K562 (cell line): ENCODE measurements at regions not wholly inside any gene's neighbourhood (a gene's known extent, or its start where the extent isn't known, plus 50 kb on each side); places are given as distances from the start of the nearest gene placed in this dataset.

Experiments used
- ATAC-seq: fragments of 200-7000 bp; cut with Tn5 transposase; 3 replicates; pipeline ENCODE4 v1.9.1; 2020; ENCODE audit warnings: moderate library complexity
- BruUV-seq: library from RNA; stranded (reverse); fragments of 400-500 nt; replicated peaks from 2 replicates; lab custom pipeline; 2021; lab: Mats Ljungman, UMichigan
- CTCF ChIA-PET: fragments of 300-600 bp; formaldehyde crosslinking; extraction: SDS; loops from one replicate; lab custom pipeline; 2021; ENCODE audit warnings: low intra/inter-chr PET ratio; lab: Yijun Ruan, JAX
- POLR2A ChIA-PET: fragments of 300-600, 350-650 bp; sonication (Branson Sonifier 250); formaldehyde crosslinking; extraction: SDS; loops from one replicate; lab custom pipeline; 2021; ENCODE audit warnings: antibody characterized with exemption, inconsistent platforms; lab: Yijun Ruan, JAX
- DNase-seq, 4 experiments: peaks; one replicate each; pipeline versions ENCODE4 v3.0.0 to v3.0.0-alpha.2; 2011 to 2018; ENCODE audit warnings: low spot score in 3 of 4, mixed read lengths in 3 of 4; ENCODE audit errors: extremely low read depth in 1 of 4
- FAIRE-seq: peaks from 2 replicates; lab custom pipeline; 2011; peaks lifted over from hg19 to GRCh38; lab: Jason Lieb, UNC
- H2AFZ ChIP-seq: 2 replicates; pipeline ENCODE4 v1.6.0; 2011; ENCODE audit warnings: low read depth, low read length, control low read depth, inconsistent platforms
- H3K27ac ChIP-seq: fragments of 200-600 bp; 3 replicates; pipeline ENCODE4 v1.8.0; 2011; ENCODE audit warnings: low read depth, mild to moderate bottlenecking, control low read depth, inconsistent platforms, low read length, moderate library complexity, mixed read lengths; ENCODE audit errors: extremely low read depth
- H3K27me3 ChIP-seq, 2 experiments: fragments of 300-600 bp in 1 of 2; 2 replicates in 1 of 2; 3 replicates in 1 of 2; pipeline versions ENCODE4 v1.6.0 to v1.8.0; 2011; ENCODE audit warnings: inconsistent platforms in 2 of 2, low read length in 2 of 2, mild to moderate bottlenecking in 1 of 2, mixed read lengths in 1 of 2, moderate library complexity in 1 of 2; ENCODE audit not compliant: control insufficient read depth in 2 of 2, insufficient read depth in 2 of 2
- H3K36me3 ChIP-seq: fragments of 300-600 bp; 3 replicates; pipeline ENCODE4 v1.8.0; 2011; ENCODE audit warnings: mild to moderate bottlenecking, low read length, inconsistent platforms; ENCODE audit not compliant: control insufficient read depth, insufficient read depth
- H3K4me1 ChIP-seq, 2 experiments: fragments of 200-600 bp in 1 of 2; replicated peaks in 1 of 2; 2 replicates in 1 of 2; 3 replicates in 1 of 2; pipeline versions ENCODE4 v1.5.1 to v1.8.0; 2011; ENCODE audit warnings: inconsistent platforms in 2 of 2, low read length in 2 of 2, mild to moderate bottlenecking in 1 of 2, mixed read lengths in 1 of 2, moderate library complexity in 1 of 2; ENCODE audit not compliant: control insufficient read depth in 2 of 2, insufficient read depth in 2 of 2
- H3K4me2 ChIP-seq: 2 replicates; pipeline ENCODE4 v1.6.1; 2011; ENCODE audit warnings: low read length, control low read depth, inconsistent platforms, mixed read lengths; ENCODE audit not compliant: insufficient read depth
- H3K4me3 ChIP-seq: fragments of 200-600 bp; sonication (generic), shearing (Covaris generic); 2 replicates; pipeline ENCODE4 v1.5.1; 2016; ENCODE audit warnings: control low read depth, inconsistent platforms
- H3K79me2 ChIP-seq: fragments of 200-600 bp; 3 replicates; pipeline ENCODE4 v1.8.0; 2011; ENCODE audit warnings: low read length, inconsistent platforms; ENCODE audit not compliant: control insufficient read depth, insufficient read depth
- H3K9ac ChIP-seq, 2 experiments: 2 replicates each; pipeline versions ENCODE4 v1.6.0 to v1.6.1; 2011; ENCODE audit warnings: low read depth in 2 of 2, low read length in 2 of 2, control low read depth in 1 of 2, inconsistent platforms in 1 of 2, mild to moderate bottlenecking in 1 of 2, mixed read lengths in 1 of 2; ENCODE audit not compliant: insufficient read depth in 1 of 2
- H3K9me1 ChIP-seq: one replicate; pipeline ENCODE4 v1.6.0; 2011; ENCODE audit warnings: inconsistent platforms, mild to moderate bottlenecking, low read length, moderate library complexity; ENCODE audit not compliant: control insufficient read depth, insufficient read depth
- H3K9me3 ChIP-seq: replicated peaks from 2 replicates; pipeline ENCODE4 v1.5.1; 2011; ENCODE audit warnings: low read depth, low read length, inconsistent platforms; ENCODE audit not compliant: control insufficient read depth, insufficient read depth
- H4K20me1 ChIP-seq: replicated peaks from 2 replicates; pipeline ENCODE4 v1.6.1; 2011; ENCODE audit warnings: low read length, inconsistent platforms, mixed read lengths; ENCODE audit not compliant: control insufficient read depth, insufficient read depth
- BHLHE40 ChIP-seq: IDR thresholded peaks from 2 replicates; pipeline ENCODE4 v1.6.1; 2011; ENCODE audit warnings: low read length, improper control_type of control experiment
- KLF16 ChIP-seq: IDR thresholded peaks from 2 replicates; pipeline ENCODE4 v1.6.1; 2016; ENCODE audit warnings: antibody characterized with exemption
- RAD21 ChIP-seq, 2 experiments: fragments of 250-450 bp in 1 of 2; fragments of 450-650 bp in 1 of 2; sonication (Bioruptor Pico) in 1 of 2; formaldehyde crosslinking in 1 of 2; IDR thresholded peaks in 1 of 2; conservative IDR thresholded peaks in 1 of 2; 2 replicates each; pipeline versions ENCODE4 v1.4.0 to v1.8.0; 2020 to 2022; ENCODE audit warnings: mild to moderate bottlenecking in 2 of 2, moderate library complexity in 1 of 2
- SMARCE1 ChIP-seq: fragments of 450-650 bp; IDR thresholded peaks from 2 replicates; pipeline ENCODE4 v1.7.1; 2016; ENCODE audit warnings: mild to moderate bottlenecking
- SMC3 ChIP-seq: conservative IDR thresholded peaks from 2 replicates; pipeline ENCODE4 v1.6.1; 2011; ENCODE audit warnings: low read depth, low read length, improper control_type of control experiment; ENCODE audit not compliant: insufficient read depth
- TCF3 ChIP-seq: sonication (generic); formaldehyde crosslinking; IDR thresholded peaks from 2 replicates; pipeline ENCODE4 v1.4.0; 2020; ENCODE audit warnings: mild to moderate bottlenecking, missing genetic modification reagents
- ZNF445 ChIP-seq: fragments of 250-450 bp; sonication (Bioruptor Pico); IDR thresholded peaks from 2 replicates; pipeline ENCODE4 v1.4.0; 2020; ENCODE audit warnings: low read depth, mild to moderate bottlenecking, moderate library complexity
- WGBS: fragments of 100-300 bp; shearing (Covaris generic); methylation state at CpG from one replicate; pipeline ENCODE4 v1.1.6; 2016; ENCODE audit warnings: low coverage, mixed read lengths; ENCODE audit not compliant: insufficient coverage; ENCODE audit errors: missing lambda C conversion rate; 5-methylcytosine and 5-hydroxymethylcytosine counted together
- in situ Hi-C: fragments of 300-500 bp; cut with MboI; formaldehyde crosslinking; loops from 4 replicates; pipeline ENCODE4 v1.15.0; 2018; ENCODE audit warnings: inconsistent platforms, mixed read lengths
- intact Hi-C: fragments of 100-400 bp; cut with micrococcal nuclease; formaldehyde crosslinking; loops from 2 replicates; pipeline ENCODE4 v1.14.2; 2022
- TF ChIP-seq, protein P1 (sequence below): fragments of 450-650 bp; formaldehyde crosslinking; IDR thresholded peaks from 2 replicates; pipeline ENCODE4 v1.4.0; 2022; ENCODE audit warnings: missing genetic modification characterization
- TF ChIP-seq, protein P2 (sequence below): fragments of 250-450 bp; sonication (Bioruptor Pico); IDR thresholded peaks from 2 replicates; pipeline ENCODE4 v1.8.0; 2021; ENCODE audit warnings: moderate library complexity, mild to moderate bottlenecking, inconsistent platforms
- TF ChIP-seq, protein P3 (sequence below), 3 experiments: IDR thresholded peaks in 2 of 3; conservative IDR thresholded peaks in 1 of 3; 2 replicates each; pipeline ENCODE4 v1.5.1; 2011 to 2012; ENCODE audit warnings: low read length in 3 of 3, mild to moderate bottlenecking in 3 of 3, control low read depth in 2 of 3, improper control_type of control experiment in 1 of 3, inconsistent platforms in 1 of 3, low read depth in 1 of 3, mixed read lengths in 1 of 3, moderate library complexity in 1 of 3; ENCODE audit not compliant: insufficient read depth in 2 of 3
- TF ChIP-seq, protein P4 (sequence below): sonication (generic); formaldehyde crosslinking; IDR thresholded peaks from 2 replicates; pipeline ENCODE4 v1.9.0; 2022; ENCODE audit warnings: mild to moderate bottlenecking, missing genetic modification reagents
- TF ChIP-seq, protein P5 (sequence below), 2 experiments: fragments of 450-650 bp in 1 of 2; sonication (generic) in 1 of 2; formaldehyde crosslinking in 1 of 2; IDR thresholded peaks in 1 of 2; conservative IDR thresholded peaks in 1 of 2; 2 replicates each; pipeline versions ENCODE4 v1.6.1 to v1.8.1; 2016 to 2023; ENCODE audit warnings: mild to moderate bottlenecking in 2 of 2, moderate library complexity in 2 of 2, inconsistent platforms in 1 of 2, missing genetic modification reagents in 1 of 2

DNA sequence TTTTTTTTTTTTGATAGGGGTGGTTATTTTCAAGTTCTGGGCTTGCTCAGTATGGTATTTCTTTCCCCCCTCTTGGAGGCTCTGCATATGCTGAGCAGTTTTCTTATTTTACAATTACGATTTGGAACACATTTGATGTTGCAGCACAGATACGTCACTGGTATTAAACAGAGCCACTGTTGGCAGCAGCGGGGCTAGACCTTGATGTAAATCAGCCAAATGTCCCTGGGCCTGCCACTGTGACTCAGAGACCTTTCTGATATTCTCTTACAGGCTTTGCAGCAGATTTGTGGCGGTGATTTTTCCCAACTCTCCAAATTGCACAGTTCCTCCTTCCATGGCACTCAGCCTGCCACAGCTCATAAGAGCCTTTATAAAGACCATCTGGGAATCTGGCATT is 81.1 kb downstream of the VMA21 start (continued):
- TF ChIP-seq, protein P1, sequence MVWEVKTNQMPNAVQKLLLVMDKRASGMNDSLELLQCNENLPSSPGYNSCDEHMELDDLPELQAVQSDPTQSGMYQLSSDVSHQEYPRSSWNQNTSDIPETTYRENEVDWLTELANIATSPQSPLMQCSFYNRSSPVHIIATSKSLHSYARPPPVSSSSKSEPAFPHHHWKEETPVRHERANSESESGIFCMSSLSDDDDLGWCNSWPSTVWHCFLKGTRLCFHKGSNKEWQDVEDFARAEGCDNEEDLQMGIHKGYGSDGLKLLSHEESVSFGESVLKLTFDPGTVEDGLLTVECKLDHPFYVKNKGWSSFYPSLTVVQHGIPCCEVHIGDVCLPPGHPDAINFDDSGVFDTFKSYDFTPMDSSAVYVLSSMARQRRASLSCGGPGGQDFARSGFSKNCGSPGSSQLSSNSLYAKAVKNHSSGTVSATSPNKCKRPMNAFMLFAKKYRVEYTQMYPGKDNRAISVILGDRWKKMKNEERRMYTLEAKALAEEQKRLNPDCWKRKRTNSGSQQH (CRISPR knock-in tag): no peak
- TF ChIP-seq, protein P2, sequence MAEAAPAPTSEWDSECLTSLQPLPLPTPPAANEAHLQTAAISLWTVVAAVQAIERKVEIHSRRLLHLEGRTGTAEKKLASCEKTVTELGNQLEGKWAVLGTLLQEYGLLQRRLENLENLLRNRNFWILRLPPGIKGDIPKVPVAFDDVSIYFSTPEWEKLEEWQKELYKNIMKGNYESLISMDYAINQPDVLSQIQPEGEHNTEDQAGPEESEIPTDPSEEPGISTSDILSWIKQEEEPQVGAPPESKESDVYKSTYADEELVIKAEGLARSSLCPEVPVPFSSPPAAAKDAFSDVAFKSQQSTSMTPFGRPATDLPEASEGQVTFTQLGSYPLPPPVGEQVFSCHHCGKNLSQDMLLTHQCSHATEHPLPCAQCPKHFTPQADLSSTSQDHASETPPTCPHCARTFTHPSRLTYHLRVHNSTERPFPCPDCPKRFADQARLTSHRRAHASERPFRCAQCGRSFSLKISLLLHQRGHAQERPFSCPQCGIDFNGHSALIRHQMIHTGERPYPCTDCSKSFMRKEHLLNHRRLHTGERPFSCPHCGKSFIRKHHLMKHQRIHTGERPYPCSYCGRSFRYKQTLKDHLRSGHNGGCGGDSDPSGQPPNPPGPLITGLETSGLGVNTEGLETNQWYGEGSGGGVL (CRISPR knock-in tag): no peak

DNA sequence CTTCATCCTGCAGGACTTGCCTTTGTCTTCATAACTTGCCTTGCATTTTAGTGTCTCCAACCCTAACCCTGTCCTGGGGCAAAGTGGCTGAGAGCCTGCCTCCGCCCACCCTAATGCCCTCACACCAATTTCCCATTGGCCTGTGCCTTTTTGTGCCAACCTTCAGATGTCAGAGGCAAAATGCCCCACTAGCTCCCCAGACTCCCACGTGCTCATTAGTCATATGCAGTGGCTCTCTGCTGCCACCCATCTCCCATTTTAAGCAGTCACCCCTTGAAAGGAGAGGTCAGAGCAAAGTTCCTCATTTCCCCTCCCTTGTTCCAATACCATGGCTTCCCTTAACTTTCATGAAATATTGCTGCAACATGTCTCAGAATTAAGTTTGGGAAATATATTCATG is 74.8 kb upstream of the PASD1 start:
- Histone ChIP-seq H3K27me3 (no peaks in the 10 kb centered on the region; a peak in 3 of 5 replicates), H3K9me1 (no peaks in the 10 kb centered on the region), H3K4me1 (no peaks in the 10 kb centered on the region), H4K20me1 (no peaks in the 10 kb centered on the region), H3K27ac (no peak overlapping the region), H3K79me2 (no peaks in the 10 kb centered on the region), H3K9ac (no peak overlapping the region), H3K4me3 (no peak overlapping the region), H3K36me3 (no peaks in the 10 kb centered on the region), H3K4me2 (no peak overlapping the region), H2AFZ (peak overlapping the region; percentile 19; the same call in 1 of the 2 replicates), H3K9me3 (no peaks in the 10 kb centered on the region)
- in situ Hi-C loops (loop anchor here (25.0 kb wide), 1 partner anchor 326 kb away; no protein-coding TSS in a partner anchor), intact Hi-C loops (loop anchor here (5.0 kb wide), 1 partner anchor 336 kb away; no protein-coding TSS in a partner anchor)
- FAIRE-seq: no peak
- POLR2A ChIA-PET: interaction anchor here (0.8 kb wide), 1 partner anchor 407 kb away, joined by 3 read pairs; no protein-coding TSS in a partner anchor
- peak; percentile 81 for ATAC-seq
- CTCF ChIA-PET: interaction anchor here (1.3 kb wide), 1 partner anchor 336 kb away, joined by 5 read pairs; no protein-coding TSS in a partner anchor
- WGBS: 0% methylated on average over 2 of the region's 2 CpGs
- BruUV-seq: no TSS peak
- peak; percentile 25 to 45 (median 29) for DNase-seq
- TF ChIP-seq ZNF445: no peak
- TF ChIP-seq, protein P3, sequence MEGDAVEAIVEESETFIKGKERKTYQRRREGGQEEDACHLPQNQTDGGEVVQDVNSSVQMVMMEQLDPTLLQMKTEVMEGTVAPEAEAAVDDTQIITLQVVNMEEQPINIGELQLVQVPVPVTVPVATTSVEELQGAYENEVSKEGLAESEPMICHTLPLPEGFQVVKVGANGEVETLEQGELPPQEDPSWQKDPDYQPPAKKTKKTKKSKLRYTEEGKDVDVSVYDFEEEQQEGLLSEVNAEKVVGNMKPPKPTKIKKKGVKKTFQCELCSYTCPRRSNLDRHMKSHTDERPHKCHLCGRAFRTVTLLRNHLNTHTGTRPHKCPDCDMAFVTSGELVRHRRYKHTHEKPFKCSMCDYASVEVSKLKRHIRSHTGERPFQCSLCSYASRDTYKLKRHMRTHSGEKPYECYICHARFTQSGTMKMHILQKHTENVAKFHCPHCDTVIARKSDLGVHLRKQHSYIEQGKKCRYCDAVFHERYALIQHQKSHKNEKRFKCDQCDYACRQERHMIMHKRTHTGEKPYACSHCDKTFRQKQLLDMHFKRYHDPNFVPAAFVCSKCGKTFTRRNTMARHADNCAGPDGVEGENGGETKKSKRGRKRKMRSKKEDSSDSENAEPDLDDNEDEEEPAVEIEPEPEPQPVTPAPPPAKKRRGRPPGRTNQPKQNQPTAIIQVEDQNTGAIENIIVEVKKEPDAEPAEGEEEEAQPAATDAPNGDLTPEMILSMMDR (IDR thresholded peaks at IDR 0.05 in 2 of 3, conservative IDR thresholded peaks at IDR 0.05 in 1 of 3; ENCODE audit: insufficient read depth in 2 of 3, low read depth in 1 of 3, low read length in 3 of 3): peak; percentile 51 to 61 (median 55)
- TF ChIP-seq, protein P4, sequence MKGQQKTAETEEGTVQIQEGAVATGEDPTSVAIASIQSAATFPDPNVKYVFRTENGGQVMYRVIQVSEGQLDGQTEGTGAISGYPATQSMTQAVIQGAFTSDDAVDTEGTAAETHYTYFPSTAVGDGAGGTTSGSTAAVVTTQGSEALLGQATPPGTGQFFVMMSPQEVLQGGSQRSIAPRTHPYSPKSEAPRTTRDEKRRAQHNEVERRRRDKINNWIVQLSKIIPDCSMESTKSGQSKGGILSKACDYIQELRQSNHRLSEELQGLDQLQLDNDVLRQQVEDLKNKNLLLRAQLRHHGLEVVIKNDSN: peak; percentile 58
- TF ChIP-seq SMARCE1: no peak
- TF ChIP-seq KLF16: no peak
- peak; percentile 42; the same call in 1 of the 2 replicates for TF ChIP-seq BHLHE40
- TF ChIP-seq, protein P5, sequence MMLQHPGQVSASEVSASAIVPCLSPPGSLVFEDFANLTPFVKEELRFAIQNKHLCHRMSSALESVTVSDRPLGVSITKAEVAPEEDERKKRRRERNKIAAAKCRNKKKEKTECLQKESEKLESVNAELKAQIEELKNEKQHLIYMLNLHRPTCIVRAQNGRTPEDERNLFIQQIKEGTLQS (IDR thresholded peaks at IDR 0.05): 0 out of 2 replicates have a peak, but pooled peaks have one; percentile 18
- TF ChIP-seq, protein P5 (CRISPR knock-in tag; conservative IDR thresholded peaks at IDR 0.05): no peak
- peak; percentile 37 to 53; a peak in 3 of 4 replicates for TF ChIP-seq RAD21 (CRISPR knock-in tag; conservative IDR thresholded peaks at IDR 0.05 in 1 of 2, IDR thresholded peaks at IDR 0.05 in 1 of 2)
- 0 out of 2 replicates have a peak, but pooled peaks have one; percentile 30 for TF ChIP-seq SMC3
- no peak for TF ChIP-seq TCF3 (CRISPR knock-in tag)
